ENCODE measurements at regions not wholly inside any gene's neighbourhood (a gene's known extent, or its start where the extent isn't known, plus 50 kb on each side); places are given as distances from the start of the nearest gene placed in this dataset.

DNA sequence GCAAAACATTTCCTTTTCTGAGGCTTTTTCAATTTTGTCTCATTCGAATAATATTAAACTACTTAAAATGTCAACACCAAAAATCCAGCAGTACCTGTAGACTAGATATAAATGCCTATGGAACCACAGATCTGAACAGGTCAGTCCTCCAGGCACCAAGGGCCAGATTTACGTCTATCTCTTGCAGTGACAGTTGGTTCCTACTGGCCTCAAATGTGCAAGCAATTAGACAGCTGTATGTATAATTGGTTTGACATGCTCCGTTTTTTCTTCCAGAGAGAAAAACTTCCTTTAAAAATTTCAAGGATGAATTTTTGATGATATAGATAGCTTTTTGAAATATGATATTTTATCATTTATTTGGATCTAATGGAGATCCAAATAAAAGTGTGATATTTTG, 443.8 kb upstream of the POU3F3 start:
- TF ChIP-seq, protein P1, sequence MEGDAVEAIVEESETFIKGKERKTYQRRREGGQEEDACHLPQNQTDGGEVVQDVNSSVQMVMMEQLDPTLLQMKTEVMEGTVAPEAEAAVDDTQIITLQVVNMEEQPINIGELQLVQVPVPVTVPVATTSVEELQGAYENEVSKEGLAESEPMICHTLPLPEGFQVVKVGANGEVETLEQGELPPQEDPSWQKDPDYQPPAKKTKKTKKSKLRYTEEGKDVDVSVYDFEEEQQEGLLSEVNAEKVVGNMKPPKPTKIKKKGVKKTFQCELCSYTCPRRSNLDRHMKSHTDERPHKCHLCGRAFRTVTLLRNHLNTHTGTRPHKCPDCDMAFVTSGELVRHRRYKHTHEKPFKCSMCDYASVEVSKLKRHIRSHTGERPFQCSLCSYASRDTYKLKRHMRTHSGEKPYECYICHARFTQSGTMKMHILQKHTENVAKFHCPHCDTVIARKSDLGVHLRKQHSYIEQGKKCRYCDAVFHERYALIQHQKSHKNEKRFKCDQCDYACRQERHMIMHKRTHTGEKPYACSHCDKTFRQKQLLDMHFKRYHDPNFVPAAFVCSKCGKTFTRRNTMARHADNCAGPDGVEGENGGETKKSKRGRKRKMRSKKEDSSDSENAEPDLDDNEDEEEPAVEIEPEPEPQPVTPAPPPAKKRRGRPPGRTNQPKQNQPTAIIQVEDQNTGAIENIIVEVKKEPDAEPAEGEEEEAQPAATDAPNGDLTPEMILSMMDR (IDR thresholded peaks at IDR 0.05; ENCODE audit: poor library complexity), result no peak
- TF ChIP-seq EZH2 (IDR thresholded peaks at IDR 0.05; ENCODE audit: borderline replicate concordance), result no peak
